Upper lobe of right lung (tissue), 1 donor: ENCODE measurements at regions not wholly inside any gene's neighbourhood (a gene's known extent, or its start where the extent isn't known, plus 50 kb on each side); places are given as distances from the start of the nearest gene placed in this dataset.

ENCODE experiments used
- ATAC-seq: fragments of 200-7000 bp; cut with Tn5 transposase; one replicate; pipeline ENCODE4 v1.9.1; 2020; ENCODE audit warnings: mild to moderate bottlenecking, moderate library complexity
- DNase-seq: peaks from one replicate; pipeline ENCODE4 v3.0.0-alpha.2; 2020
- H3K27ac ChIP-seq: fragments of 200-600 bp; one replicate; pipeline ENCODE4 v1.8.0; 2022
- H3K27me3 ChIP-seq: fragments of 200-600 bp; one replicate; pipeline ENCODE4 v1.8.0; 2022; ENCODE audit warnings: mild to moderate bottlenecking
- H3K36me3 ChIP-seq: fragments of 200-600 bp; one replicate; pipeline ENCODE4 v1.8.0; 2022
- H3K4me1 ChIP-seq: fragments of 200-600 bp; one replicate; pipeline ENCODE4 v1.8.0; 2022
- H3K4me3 ChIP-seq: fragments of 200-600 bp; one replicate; pipeline ENCODE4 v1.8.0; 2022; ENCODE audit warnings: mild to moderate bottlenecking
- H3K9me3 ChIP-seq: fragments of 200-600 bp; one replicate; pipeline ENCODE4 v1.8.0; 2022
- CTCF ChIP-seq: fragments of 200-600 bp; IDR thresholded peaks from one replicate; pipeline ENCODE4 v1.8.0; 2022; ENCODE audit warnings: antibody characterized with exemption
- intact Hi-C: fragments of 100-400 bp; cut with DNase I; formaldehyde crosslinking; loops from one replicate; pipeline ENCODE4 v1.11.0; 2022
- donor health status: DM: no; HTN: yes; CAD: no; lungs with severe emphysema.

- H3K4me1 ChIP-seq = no peaks in the 10 kb centered on the region
- no peaks in the 10 kb centered on the region for H3K36me3 ChIP-seq
- intact Hi-C loops = no loop called here
- DNase-seq (no peak), ATAC-seq (no peak)
- no peak for TF ChIP-seq CTCF
- no peaks in the 10 kb centered on the region for H3K9me3 ChIP-seq
- H3K27me3 ChIP-seq = no peaks in the 10 kb centered on the region
- no peak overlapping the region for H3K4me3 ChIP-seq
- H3K27ac ChIP-seq = no peak overlapping the region
These were observed 482.4 kb upstream of the SOX5 start for GRCh38 chr12:24431872-24432271.

- no peak overlapping the region for H3K4me3 ChIP-seq
- no peak overlapping the region for H3K27ac ChIP-seq
- no peaks in the 10 kb centered on the region for H3K9me3 ChIP-seq
- no peaks in the 10 kb centered on the region for H3K36me3 ChIP-seq
- no peak for DNase-seq
- intact Hi-C loops = no loop called here
- H3K27me3 ChIP-seq = no peaks in the 10 kb centered on the region
- H3K4me1 ChIP-seq = no peaks in the 10 kb centered on the region
- TF ChIP-seq CTCF = no peak
- ATAC-seq = no peak
These were observed 478.3 kb upstream of the SOX5 start for GRCh38 chr12:24427776-24428175.

GRCh38 chr12:24425601-24425970, 476.1 kb upstream of the SOX5 start:
- ATAC-seq = no peak

GRCh38 chr12:24424889-24425600, 475.6 kb upstream of the SOX5 start:
- ATAC-seq (no peak), DNase-seq (no peak)
- intact Hi-C loops = no loop called here
- Histone ChIP-seq H3K9me3 (no peaks in the 10 kb centered on the region), H3K4me1 (no peaks in the 10 kb centered on the region), H3K4me3 (no peak overlapping the region), H3K27ac (no peak overlapping the region), H3K27me3 (no peaks in the 10 kb centered on the region), H3K36me3 (no peaks in the 10 kb centered on the region)
- TF ChIP-seq CTCF = no peak

More at GRCh38 chr12:24425601-24425970, 476.1 kb upstream of the SOX5 start:
- intact Hi-C loops = no loop called here
- no peaks in the 10 kb centered on the region for H3K9me3 ChIP-seq
- H3K27me3 ChIP-seq = no peaks in the 10 kb centered on the region
- TF ChIP-seq CTCF = no peak
- H3K36me3 ChIP-seq = no peaks in the 10 kb centered on the region
- H3K4me1 ChIP-seq = no peaks in the 10 kb centered on the region
- no peak overlapping the region for H3K4me3 ChIP-seq
- no peak overlapping the region for H3K27ac ChIP-seq
- no peak for DNase-seq

GRCh38 chr12:24424376-24424775, 474.9 kb upstream of the SOX5 start:
- TF ChIP-seq CTCF = no peak
- no peak overlapping the region for H3K27ac ChIP-seq
- no peaks in the 10 kb centered on the region for H3K36me3 ChIP-seq
- no peaks in the 10 kb centered on the region for H3K9me3 ChIP-seq
- H3K4me1 ChIP-seq = no peaks in the 10 kb centered on the region
- H3K4me3 ChIP-seq = no peak overlapping the region
- no peak for ATAC-seq
- no peaks in the 10 kb centered on the region for H3K27me3 ChIP-seq
- intact Hi-C loops = no loop called here
- DNase-seq = no peak

GRCh38 chr12:24423611-24424010, 474.1 kb upstream of the SOX5 start:
- Histone ChIP-seq H3K9me3 (no peaks in the 10 kb centered on the region), H3K4me3 (no peak overlapping the region), H3K27ac (no peak overlapping the region), H3K27me3 (no peaks in the 10 kb centered on the region), H3K36me3 (no peaks in the 10 kb centered on the region), H3K4me1 (no peaks in the 10 kb centered on the region)
- intact Hi-C loops = no loop called here
- no peak for DNase-seq
- ATAC-seq = no peak
- TF ChIP-seq CTCF = no peak
